HUES6 (cell line): ENCODE measurements at regions not wholly inside any gene's neighbourhood (a gene's known extent, or its start where the extent isn't known, plus 50 kb on each side); places are given as distances from the start of the nearest gene placed in this dataset.

Source experiments
- H3K27ac ChIP-seq: 2 replicates; pipeline ENCODE4 v1.7.0; 2013; ENCODE audit warnings: low read depth, mild to moderate bottlenecking, low read length, inconsistent platforms
- H3K27me3 ChIP-seq: 2 replicates; pipeline ENCODE4 v1.6.1; 2013; ENCODE audit warnings: low read length; ENCODE audit not compliant: control insufficient read depth, insufficient read depth
- H3K36me3 ChIP-seq: 2 replicates; pipeline ENCODE4 v1.6.1; 2013; ENCODE audit warnings: low read length; ENCODE audit not compliant: control insufficient read depth, insufficient read depth
- H3K4me1 ChIP-seq: 2 replicates; pipeline ENCODE4 v1.6.1; 2013; ENCODE audit warnings: low read length; ENCODE audit not compliant: control insufficient read depth, insufficient read depth
- H3K4me3 ChIP-seq: 2 replicates; pipeline ENCODE4 v1.5.1; 2013; ENCODE audit warnings: low read depth, low read length
- H3K9ac ChIP-seq: one replicate; pipeline ENCODE4 v1.6.1; 2013; ENCODE audit warnings: mild to moderate bottlenecking, low read length
- H3K9me3 ChIP-seq: 2 replicates; pipeline ENCODE4 v1.6.1; 2013; ENCODE audit warnings: low read depth, low read length; ENCODE audit not compliant: control insufficient read depth, insufficient read depth

DNA sequence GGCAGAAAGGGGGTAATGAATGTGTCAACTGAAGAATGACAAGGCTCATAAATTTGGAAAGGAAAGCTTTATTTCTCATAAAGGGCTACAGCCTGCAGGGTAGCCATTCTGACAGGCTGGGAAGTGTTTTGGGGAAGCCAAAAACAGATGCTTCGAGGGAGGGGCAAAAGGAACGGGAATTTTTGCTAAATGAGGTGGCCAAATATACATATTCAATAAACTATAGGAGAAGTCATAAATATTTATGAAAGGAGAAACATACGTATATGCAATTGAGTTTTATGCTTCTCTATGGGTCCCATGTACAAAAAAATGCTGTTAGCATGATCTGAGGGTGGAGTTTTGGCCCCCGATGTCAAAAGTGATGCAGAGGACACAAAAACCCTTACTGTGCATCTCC is 180.7 kb downstream of the FNDC1 start:
- no peak overlapping the region for H3K27ac ChIP-seq
- H3K9me3 ChIP-seq: no peaks in the 10 kb centered on the region
- H3K9ac ChIP-seq: no peak overlapping the region
- H3K36me3 ChIP-seq: no peaks in the 10 kb centered on the region
- no peaks in the 10 kb centered on the region for H3K4me1 ChIP-seq
- no peak overlapping the region for H3K4me3 ChIP-seq
- H3K27me3 ChIP-seq: no peaks in the 10 kb centered on the region; the same call in 1 of the 2 replicates

- H3K4me1 ChIP-seq: no peaks in the 10 kb centered on the region
- no peak overlapping the region for H3K4me3 ChIP-seq
Observed at GRCh38 chr6:159343709-159344108, 174.5 kb downstream of the FNDC1 start.

DNA sequence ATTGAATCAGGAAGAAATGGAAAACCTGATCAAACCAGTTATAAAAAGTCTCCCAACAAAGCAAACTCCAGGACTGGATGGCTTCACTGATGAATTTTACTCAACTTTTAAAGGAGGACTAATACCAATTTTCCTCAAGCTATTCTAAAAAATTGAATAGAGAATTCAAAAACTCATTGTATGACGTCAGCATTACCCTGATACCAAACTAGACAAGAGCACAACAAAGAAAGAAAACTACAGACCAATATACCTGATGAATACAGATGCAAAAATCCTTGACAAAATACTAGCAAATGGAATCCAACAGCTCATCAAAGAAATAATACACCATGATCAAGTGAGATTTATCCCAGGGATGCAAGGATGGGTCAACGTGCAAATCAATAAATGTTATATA is 172.9 kb downstream of the FNDC1 start:
- Histone ChIP-seq H3K4me3 (no peak overlapping the region), H3K4me1 (no peaks in the 10 kb centered on the region), H3K27me3 (no peaks in the 10 kb centered on the region; the same call in 1 of the 2 replicates), H3K36me3 (no peaks in the 10 kb centered on the region), H3K9ac (no peak overlapping the region), H3K9me3 (no peaks in the 10 kb centered on the region), H3K27ac (no peak overlapping the region)

More at GRCh38 chr6:159343709-159344108, 174.5 kb downstream of the FNDC1 start:
- no peaks in the 10 kb centered on the region for H3K36me3 ChIP-seq
- H3K9me3 ChIP-seq: no peaks in the 10 kb centered on the region
- no peak overlapping the region for H3K9ac ChIP-seq
- H3K27ac ChIP-seq: no peak overlapping the region
- H3K27me3 ChIP-seq: no peaks in the 10 kb centered on the region; the same call in 1 of the 2 replicates

DNA sequence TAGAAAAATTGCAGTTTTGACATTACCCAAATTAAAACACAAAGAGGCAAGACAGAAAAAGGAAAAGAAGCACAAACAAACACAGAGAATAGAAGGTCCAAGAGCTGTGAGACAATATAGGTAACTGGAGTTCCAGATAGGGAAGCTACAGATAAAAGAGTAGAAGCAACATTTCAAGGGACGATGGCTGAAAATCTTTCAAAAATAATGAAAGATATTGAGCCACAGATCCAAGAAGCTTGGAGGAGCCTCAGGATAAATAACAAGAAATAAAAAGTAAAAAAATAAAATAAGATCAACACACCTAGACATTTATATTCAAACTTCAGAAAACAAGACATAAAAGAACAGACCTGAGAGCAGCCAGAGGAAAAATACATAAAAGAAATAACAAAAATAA is 164.9 kb downstream of the FNDC1 start:
- Histone ChIP-seq H3K9me3 (peaks cover 10% of the 10 kb centered on the region), H3K9ac (no peak overlapping the region), H3K4me1 (no peaks in the 10 kb centered on the region), H3K27ac (no peak overlapping the region), H3K4me3 (no peak overlapping the region), H3K36me3 (no peaks in the 10 kb centered on the region), H3K27me3 (no peaks in the 10 kb centered on the region)

DNA sequence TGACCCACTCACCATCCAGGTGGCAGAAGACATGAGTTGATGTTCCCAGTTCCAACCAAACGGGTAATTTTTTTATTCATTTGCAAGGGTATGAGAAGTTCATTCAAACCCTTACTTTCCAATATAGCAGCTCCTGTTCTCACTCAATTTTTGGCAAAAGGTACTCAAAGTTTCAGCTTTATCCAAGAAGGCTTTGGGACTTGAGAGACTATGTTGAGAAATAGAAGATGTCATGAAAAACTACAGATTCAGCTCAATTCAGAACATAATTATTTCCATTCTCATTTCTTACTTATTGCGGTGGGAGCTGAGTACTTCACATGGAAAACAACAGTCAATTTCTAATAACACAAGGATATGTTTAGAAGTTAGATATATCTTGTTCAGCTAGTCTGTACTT is 162.3 kb downstream of the FNDC1 start:
- no peak overlapping the region for H3K9ac ChIP-seq
- H3K4me3 ChIP-seq: no peak overlapping the region
- H3K27ac ChIP-seq: no peak overlapping the region
- peaks cover 10% of the 10 kb centered on the region for H3K9me3 ChIP-seq
- H3K4me1 ChIP-seq: no peaks in the 10 kb centered on the region
- H3K36me3 ChIP-seq: no peaks in the 10 kb centered on the region
- H3K27me3 ChIP-seq: no peaks in the 10 kb centered on the region

- Histone ChIP-seq H3K4me3 (no peak overlapping the region), H3K9me3 (peaks cover 6% of the 10 kb centered on the region), H3K9ac (no peak overlapping the region), H3K36me3 (no peaks in the 10 kb centered on the region), H3K27me3 (no peaks in the 10 kb centered on the region), H3K4me1 (no peaks in the 10 kb centered on the region), H3K27ac (no peak overlapping the region)
Observed at GRCh38 chr6:159329081-159329480, 159.9 kb downstream of the FNDC1 start.

DNA sequence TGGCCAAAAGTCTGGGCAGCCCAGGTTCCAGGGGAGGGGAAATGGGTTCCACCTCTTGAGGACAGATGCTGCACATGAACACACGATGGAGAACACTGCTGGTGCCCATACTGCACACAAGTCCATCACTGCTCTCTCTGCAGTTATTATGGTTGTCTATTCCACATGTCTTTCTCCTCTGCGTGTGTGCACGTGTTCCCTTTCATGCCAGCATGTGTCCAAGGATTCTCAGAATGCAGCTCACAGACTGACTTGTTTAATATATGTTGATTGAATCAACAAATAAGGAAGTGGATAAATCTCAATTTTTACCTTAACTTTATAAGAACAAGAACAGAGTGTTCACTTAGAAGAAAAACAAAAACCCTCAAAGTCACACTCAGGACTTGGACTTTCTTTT is 158.9 kb downstream of the FNDC1 start:
- H3K4me3 ChIP-seq: no peak overlapping the region
- H3K27ac ChIP-seq: no peak overlapping the region
- H3K9ac ChIP-seq: no peak overlapping the region
- no peaks in the 10 kb centered on the region for H3K36me3 ChIP-seq
- H3K27me3 ChIP-seq: no peaks in the 10 kb centered on the region
- H3K4me1 ChIP-seq: no peaks in the 10 kb centered on the region
- H3K9me3 ChIP-seq: peaks cover 1% of the 10 kb centered on the region

GRCh38 chr6:159325476-159325875 is 156.3 kb downstream of the FNDC1 start:
- H3K4me3 ChIP-seq: no peak overlapping the region
- H3K27ac ChIP-seq: no peak overlapping the region
- H3K4me1 ChIP-seq: no peaks in the 10 kb centered on the region
- H3K27me3 ChIP-seq: peaks cover 3% of the 10 kb centered on the region; the same call in 1 of the 2 replicates
- H3K9me3 ChIP-seq: no peaks in the 10 kb centered on the region
- no peak overlapping the region for H3K9ac ChIP-seq
- H3K36me3 ChIP-seq: no peaks in the 10 kb centered on the region

GRCh38 chr6:159324596-159324995 is 155.4 kb downstream of the FNDC1 start:
- Histone ChIP-seq H3K36me3 (no peaks in the 10 kb centered on the region), H3K9me3 (no peaks in the 10 kb centered on the region), H3K4me1 (no peaks in the 10 kb centered on the region), H3K27ac (no peak overlapping the region), H3K27me3 (peaks cover 3% of the 10 kb centered on the region; the same call in 1 of the 2 replicates), H3K4me3 (no peak overlapping the region), H3K9ac (no peak overlapping the region)
